Breast epithelium (tissue), 3 donors: ENCODE measurements at regions not wholly inside any gene's neighbourhood (a gene's known extent, or its start where the extent isn't known, plus 50 kb on each side); places are given as distances from the start of the nearest gene placed in this dataset.

Source experiments
- POLR2AphosphoS5 ChIP-seq, 3 donors: sonication (generic); formaldehyde crosslinking; IDR thresholded peaks; one replicate each; pipeline ENCODE4 v1.6.1; 2017; ENCODE audit warnings: antibody characterized with exemption in 3 of 3
- TF ChIP-seq, protein P1 (sequence below), 3 donors: fragments of 450-650 bp; IDR thresholded peaks; one replicate each; pipeline ENCODE4 v1.5.1; 2016 to 2017; ENCODE audit warnings: antibody characterized with exemption in 3 of 3, mild to moderate bottlenecking in 3 of 3, moderate library complexity in 3 of 3

DNA sequence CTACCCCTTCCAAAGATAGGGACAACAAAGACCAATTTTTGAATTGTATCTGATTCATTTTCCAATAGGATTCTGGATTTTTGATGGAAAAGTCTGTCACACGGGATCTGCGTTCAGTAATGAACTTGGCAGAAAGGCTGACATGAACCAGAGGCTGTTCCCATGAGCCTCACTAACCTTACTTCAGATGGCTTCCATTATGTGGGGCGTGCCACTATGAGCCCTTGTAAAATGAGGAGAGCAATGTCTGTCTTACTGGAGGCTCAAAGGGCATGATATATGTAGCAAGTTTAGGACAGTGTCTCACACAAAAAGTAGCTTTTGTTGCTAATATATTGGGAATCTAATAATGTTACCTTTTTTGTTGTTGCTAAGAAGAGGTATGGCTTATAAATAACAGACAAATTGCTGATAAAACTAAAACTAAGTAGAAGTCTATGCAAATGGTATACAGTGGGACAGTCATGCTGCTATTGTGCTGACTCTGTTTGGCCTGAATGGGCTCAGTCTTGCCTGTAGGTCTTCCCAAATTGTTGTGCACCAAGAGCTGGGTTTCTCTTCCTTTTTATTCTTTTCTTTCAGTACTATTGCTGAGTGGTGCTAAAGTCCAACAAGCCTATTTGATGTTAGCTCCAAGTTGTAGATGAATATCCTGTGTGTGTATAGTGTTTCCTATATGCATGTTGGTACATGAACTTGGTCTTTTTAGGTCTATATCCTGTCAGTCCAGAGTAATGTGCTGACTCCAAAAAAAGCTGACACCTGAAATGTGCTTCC, 132.1 kb downstream of the SPRY1 start:
- no peak for TF ChIP-seq POLR2AphosphoS5 (IDR thresholded peaks at IDR 0.05)
- TF ChIP-seq, protein P1, sequence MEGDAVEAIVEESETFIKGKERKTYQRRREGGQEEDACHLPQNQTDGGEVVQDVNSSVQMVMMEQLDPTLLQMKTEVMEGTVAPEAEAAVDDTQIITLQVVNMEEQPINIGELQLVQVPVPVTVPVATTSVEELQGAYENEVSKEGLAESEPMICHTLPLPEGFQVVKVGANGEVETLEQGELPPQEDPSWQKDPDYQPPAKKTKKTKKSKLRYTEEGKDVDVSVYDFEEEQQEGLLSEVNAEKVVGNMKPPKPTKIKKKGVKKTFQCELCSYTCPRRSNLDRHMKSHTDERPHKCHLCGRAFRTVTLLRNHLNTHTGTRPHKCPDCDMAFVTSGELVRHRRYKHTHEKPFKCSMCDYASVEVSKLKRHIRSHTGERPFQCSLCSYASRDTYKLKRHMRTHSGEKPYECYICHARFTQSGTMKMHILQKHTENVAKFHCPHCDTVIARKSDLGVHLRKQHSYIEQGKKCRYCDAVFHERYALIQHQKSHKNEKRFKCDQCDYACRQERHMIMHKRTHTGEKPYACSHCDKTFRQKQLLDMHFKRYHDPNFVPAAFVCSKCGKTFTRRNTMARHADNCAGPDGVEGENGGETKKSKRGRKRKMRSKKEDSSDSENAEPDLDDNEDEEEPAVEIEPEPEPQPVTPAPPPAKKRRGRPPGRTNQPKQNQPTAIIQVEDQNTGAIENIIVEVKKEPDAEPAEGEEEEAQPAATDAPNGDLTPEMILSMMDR (IDR thresholded peaks at IDR 0.05): no peak
